Fibroblast of skin of back (primary cell): ENCODE measurements at regions not wholly inside any gene's neighbourhood (a gene's known extent, or its start where the extent isn't known, plus 50 kb on each side); places are given as distances from the start of the nearest gene placed in this dataset.
"Not testable (repeated sequence)": the region's sequence is repeated elsewhere in the genome, so short reads cannot be mapped to it uniquely, and the experiment has no call there.

ENCODE experiments used
- DNase-seq: peaks from one replicate; pipeline ENCODE4 v3.0.0-alpha.2; 2013

- peak; percentile 6 for DNase-seq
Observed at GRCh38 chr1:73044241-73045036, 762.1 kb upstream of the NEGR1 start.

DNA sequence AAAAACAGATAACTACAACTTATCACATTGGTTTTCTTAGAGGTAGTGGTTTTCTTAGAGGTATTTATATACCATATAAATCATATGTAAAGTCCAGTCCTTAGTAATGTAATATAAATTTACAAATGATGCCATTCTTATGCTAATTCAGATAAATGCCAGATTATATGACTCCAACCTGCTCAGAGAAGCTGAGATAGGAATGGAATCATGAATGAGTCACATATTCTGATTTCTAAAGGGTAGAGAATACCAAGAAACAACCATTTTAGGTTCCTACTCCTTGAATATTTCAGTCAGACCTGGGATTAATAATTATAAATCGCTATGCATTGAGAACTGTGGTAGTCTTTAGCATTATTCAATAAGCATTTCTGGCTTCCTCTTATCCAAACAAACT lies 760.1 kb upstream of the NEGR1 start:
- no peak for DNase-seq

GRCh38 chr1:73040811-73041210 lies 758.5 kb upstream of the NEGR1 start:
- no peak for DNase-seq

DNA sequence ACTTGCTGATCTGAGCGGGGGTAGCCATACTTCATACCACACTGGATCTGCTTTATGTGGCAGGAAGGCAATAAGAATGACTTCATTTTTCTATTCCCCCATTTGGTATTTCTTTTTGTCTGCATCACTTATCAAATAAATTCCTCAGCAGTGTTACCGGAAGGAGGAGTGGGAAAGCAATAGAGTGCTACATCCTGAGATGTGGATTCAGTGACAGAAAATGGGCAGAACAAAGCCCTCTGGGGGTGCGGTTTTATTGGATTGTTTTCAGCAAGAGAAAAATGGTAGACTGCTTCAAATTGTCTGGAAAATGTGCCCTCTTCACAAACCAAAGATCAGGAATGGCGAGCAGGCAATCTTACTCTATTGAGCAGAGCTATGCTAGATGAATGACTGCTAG lies 751.9 kb upstream of the NEGR1 start:
- DNase-seq, result no peak

GRCh38 chr1:73033640-73034039 lies 751.3 kb upstream of the NEGR1 start:
- no peak for DNase-seq

DNA sequence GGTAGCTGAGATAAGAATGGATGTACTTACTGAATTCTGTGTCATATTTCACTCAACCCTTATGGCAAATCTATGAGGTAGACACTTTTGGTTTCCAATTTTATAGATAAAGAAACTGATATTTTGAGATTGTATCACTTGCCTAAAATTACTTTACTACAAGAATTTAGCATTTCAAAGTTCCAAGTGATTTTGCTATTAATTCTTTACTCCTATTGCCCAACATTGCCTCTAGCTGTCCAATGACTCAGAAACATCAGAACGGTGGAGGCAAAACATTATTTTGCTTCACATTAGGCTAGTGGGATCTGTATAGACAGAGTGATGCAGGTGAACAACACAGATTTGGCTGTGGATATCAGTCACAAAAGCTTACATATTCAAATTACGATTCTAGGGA lies 747.2 kb upstream of the NEGR1 start:
- no peak for DNase-seq

DNA sequence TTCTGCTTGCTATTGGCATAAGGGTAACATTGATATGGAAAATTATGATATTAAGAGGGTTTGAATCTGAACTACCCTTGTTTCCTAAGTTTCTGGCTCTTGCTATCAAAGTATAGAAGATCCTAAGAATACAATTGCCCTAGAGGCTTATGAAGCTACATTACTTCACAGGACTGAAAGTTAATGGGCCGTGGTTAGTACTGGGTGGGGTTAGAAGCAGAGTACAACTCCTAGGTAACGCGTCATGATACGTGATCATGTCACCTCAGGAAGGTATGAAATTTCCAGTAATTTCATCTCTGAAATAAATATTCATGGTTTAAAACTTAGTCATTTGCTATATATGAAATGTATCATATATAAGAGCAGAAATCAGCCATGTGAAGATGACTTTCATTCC lies 743.8 kb upstream of the NEGR1 start:
- DNase-seq, result no peak

DNA sequence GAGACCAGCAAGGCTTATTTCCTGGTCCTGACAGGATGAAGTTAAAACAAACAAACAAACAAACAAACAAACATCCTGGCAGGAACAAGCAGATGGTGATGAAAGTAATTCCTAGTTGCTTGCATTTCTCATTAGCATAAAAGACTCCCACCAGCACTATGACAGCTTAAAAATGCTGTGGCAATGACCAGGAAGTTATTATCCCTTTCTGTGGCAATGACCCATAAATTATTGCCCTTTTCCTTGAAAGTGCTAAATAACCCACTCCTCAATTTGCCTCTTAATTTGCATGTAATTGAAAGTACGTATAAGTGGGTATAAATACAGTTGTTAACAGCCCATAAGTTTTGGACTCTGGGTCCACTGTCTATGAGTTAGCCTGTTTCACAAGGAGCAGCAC lies 727.6 kb upstream of the NEGR1 start:
- DNase-seq, result no peak

GRCh38 chr1:73009311-73009710 lies 727.0 kb upstream of the NEGR1 start:
- DNase-seq, result no peak

DNA sequence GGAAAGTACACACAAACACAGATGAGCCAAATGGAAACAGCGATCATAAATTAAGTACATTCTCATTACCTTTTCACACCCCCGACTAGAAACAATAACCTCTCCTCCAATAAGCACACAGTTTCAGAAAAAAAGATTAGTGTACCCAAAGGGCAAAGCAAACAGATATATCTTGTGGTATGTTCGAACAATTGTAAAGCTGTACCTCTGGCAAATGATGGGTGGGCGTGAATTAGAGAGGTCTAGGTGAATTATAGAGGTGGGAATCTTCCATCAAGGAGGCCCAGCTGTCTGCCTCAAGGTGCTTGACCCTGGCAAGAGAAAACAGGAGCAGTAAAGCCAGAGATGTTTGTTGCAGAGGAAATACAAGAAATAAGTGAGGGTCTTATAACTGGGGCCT lies 715.3 kb upstream of the NEGR1 start:
- no peak for DNase-seq

- DNase-seq, result no peak
Observed at GRCh38 chr1:72997041-72997440, 714.7 kb upstream of the NEGR1 start.

- not testable (repeated sequence) for DNase-seq
Observed at GRCh38 chr1:72987871-72988270, 705.5 kb upstream of the NEGR1 start.

GRCh38 chr1:72986591-72987290 lies 704.4 kb upstream of the NEGR1 start:
- no peak for DNase-seq

DNA sequence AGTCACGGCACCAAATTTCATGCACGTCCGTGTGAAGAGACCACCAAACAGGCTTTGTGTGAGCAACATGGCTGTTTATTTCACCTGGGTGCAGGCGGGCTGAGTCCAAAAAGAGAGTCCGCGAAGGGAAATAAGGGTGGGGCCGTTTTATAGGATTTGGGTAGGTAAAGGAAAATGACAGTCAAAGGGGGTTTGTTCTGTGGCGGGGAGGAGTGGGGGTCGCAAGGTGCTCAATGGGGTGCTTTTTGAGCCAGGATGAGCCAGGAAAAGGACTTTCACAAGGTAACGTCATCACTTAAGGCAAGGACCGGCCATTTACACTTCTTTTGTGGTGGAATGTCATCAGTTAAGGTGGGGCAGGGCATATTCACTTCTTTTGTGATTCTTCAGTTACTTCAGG lies 702.7 kb upstream of the NEGR1 start:
- not testable (repeated sequence) for DNase-seq

DNA sequence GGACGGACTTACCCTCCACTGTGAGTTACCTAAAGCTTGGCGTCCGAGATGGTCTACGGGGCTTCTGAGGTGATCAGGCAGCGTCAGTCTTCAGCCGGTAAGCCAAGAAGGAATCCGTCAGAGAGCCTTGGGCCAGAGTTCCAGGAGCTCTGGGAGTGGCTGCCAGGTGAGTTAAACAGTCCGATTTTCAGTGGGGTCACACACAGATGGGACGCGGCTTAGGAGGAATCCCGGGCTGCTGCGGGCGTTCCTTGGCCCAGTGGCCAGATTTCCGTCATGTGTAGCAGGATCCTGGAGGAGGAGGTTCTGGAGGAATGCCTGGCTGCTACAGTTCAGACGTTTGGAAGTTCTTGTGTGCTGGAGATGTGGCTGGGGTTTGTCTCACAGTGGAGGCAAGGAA lies 700.7 kb upstream of the NEGR1 start:
- DNase-seq, result not testable (repeated sequence)

GRCh38 chr1:72969461-72969860 lies 687.1 kb upstream of the NEGR1 start:
- no peak for DNase-seq

GRCh38 chr1:72954943-72955342 lies 672.6 kb upstream of the NEGR1 start:
- no peak for DNase-seq

GRCh38 chr1:72950900-72951299 lies 668.6 kb upstream of the NEGR1 start:
- not testable (repeated sequence) for DNase-seq

GRCh38 chr1:72946903-72947499 lies 664.7 kb upstream of the NEGR1 start:
- no peak for DNase-seq

GRCh38 chr1:72942008-72942407 lies 659.7 kb upstream of the NEGR1 start:
- DNase-seq, result no peak

DNA sequence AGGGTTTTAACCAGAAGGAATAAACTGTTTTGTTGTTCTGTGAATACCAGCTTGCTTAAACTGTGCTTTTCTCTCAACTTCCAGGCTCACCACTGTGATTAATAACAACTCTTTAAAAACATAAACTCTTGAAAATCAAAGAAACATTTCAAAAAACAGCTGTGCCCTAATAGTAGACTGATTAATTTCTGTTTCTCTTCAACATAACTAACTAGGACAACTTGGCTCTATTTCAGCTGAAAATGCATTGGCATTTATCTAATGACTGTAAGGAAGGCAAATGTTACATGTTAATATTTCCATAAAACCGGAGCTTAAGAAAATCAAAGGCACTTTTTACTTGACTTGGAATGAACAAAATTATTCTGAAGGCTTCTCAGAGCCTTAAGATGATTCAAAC lies 656.1 kb upstream of the NEGR1 start:
- DNase-seq, result no peak

GRCh38 chr1:72937905-72938304 lies 655.6 kb upstream of the NEGR1 start:
- no peak for DNase-seq

DNA sequence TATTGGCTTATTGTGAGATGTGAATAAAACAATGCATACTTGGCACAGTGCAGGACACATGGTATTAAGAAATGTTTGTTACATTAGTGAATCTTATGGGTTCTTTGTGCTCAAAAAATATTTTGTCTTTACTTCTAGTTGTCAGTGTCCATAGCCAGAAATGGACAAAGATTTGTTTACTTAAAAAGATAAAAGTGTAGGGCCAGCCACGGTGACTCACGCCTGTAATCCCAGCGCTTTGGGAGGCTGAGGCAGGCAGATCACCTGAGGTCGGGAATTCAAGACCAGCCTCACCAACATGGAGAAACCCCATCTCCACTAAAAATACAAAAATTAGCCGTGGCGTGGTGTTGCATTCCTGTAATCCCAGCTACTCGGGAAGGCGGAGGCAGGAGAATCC lies 654.6 kb upstream of the NEGR1 start:
- no peak for DNase-seq
